ENCODE measurements at regions not wholly inside any gene's neighbourhood (a gene's known extent, or its start where the extent isn't known, plus 50 kb on each side); places are given as distances from the start of the nearest gene placed in this dataset.
"Not testable (repeated sequence)": the region's sequence is repeated elsewhere in the genome, so short reads cannot be mapped to it uniquely, and the experiment has no call there.

GRCh38 chr3:76532158-76532822, 507.6 kb upstream of the ROBO2 start:
- POLR2A ChIA-PET, result no interaction called here
- no peaks in the 10 kb centered on the region for H3K4me1 Mint-ChIP-seq
- H3K9me3 Mint-ChIP-seq, result peaks cover 5% of the 10 kb centered on the region
- no peaks in the 10 kb centered on the region for H3K36me3 Mint-ChIP-seq (ENCODE audit: low read depth)
- H3K27me3 Mint-ChIP-seq, result no peaks in the 10 kb centered on the region
- CTCF ChIA-PET, result no interaction called here
- no peak overlapping the region for H3K4me3 Mint-ChIP-seq
- no peak overlapping the region for H3K27ac Mint-ChIP-seq
- no peak for DNase-seq

GRCh38 chr3:76533710-76534109, 506.2 kb upstream of the ROBO2 start:
- CTCF ChIA-PET, H3K9me3 Mint-ChIP-seq, H3K4me1 Mint-ChIP-seq: not testable (repeated sequence)

GRCh38 chr3:76537857-76538256, 502.0 kb upstream of the ROBO2 start:
- DNase-seq; H3K4me1 Mint-ChIP-seq; H3K27ac Mint-ChIP-seq; H3K27me3 Mint-ChIP-seq; H3K4me3 Mint-ChIP-seq; H3K36me3 Mint-ChIP-seq (ENCODE audit: low read depth); POLR2A ChIA-PET; H3K9me3 Mint-ChIP-seq; CTCF ChIA-PET: not testable (repeated sequence)

More at GRCh38 chr3:76533710-76534109, 506.2 kb upstream of the ROBO2 start:
- H3K27ac Mint-ChIP-seq; H3K36me3 Mint-ChIP-seq (ENCODE audit: low read depth); POLR2A ChIA-PET; DNase-seq; H3K27me3 Mint-ChIP-seq; H3K4me3 Mint-ChIP-seq: not testable (repeated sequence)

GRCh38 chr3:76547674-76548073, 492.2 kb upstream of the ROBO2 start:
- H3K36me3 Mint-ChIP-seq (ENCODE audit: low read depth), result no peaks in the 10 kb centered on the region
- H3K27ac Mint-ChIP-seq, result no peak overlapping the region
- ChIA-PET CTCF (no interaction called here), POLR2A (no interaction called here)
- DNase-seq, result no peak
- no peaks in the 10 kb centered on the region for H3K4me1 Mint-ChIP-seq
- H3K27me3 Mint-ChIP-seq, result no peaks in the 10 kb centered on the region
- no peaks in the 10 kb centered on the region for H3K9me3 Mint-ChIP-seq
- H3K4me3 Mint-ChIP-seq, result no peak overlapping the region

GRCh38 chr3:76550522-76551201, 489.2 kb upstream of the ROBO2 start:
- ChIA-PET POLR2A (no interaction called here), CTCF (interaction anchor here (0.6 kb wide), 1 partner anchor 622 kb away, joined by 4 read pairs; no protein-coding TSS in a partner anchor)
- DNase-seq, result no peak
- no peaks in the 10 kb centered on the region for H3K9me3 Mint-ChIP-seq
- H3K4me1 Mint-ChIP-seq, result no peaks in the 10 kb centered on the region
- no peaks in the 10 kb centered on the region for H3K27me3 Mint-ChIP-seq
- H3K4me3 Mint-ChIP-seq, result no peak overlapping the region
- H3K27ac Mint-ChIP-seq, result no peak overlapping the region
- no peaks in the 10 kb centered on the region for H3K36me3 Mint-ChIP-seq (ENCODE audit: low read depth)

- no peaks in the 10 kb centered on the region for H3K36me3 Mint-ChIP-seq (ENCODE audit: low read depth)
- CTCF ChIA-PET, result no interaction called here
- no peaks in the 10 kb centered on the region for H3K9me3 Mint-ChIP-seq
- no peaks in the 10 kb centered on the region for H3K4me1 Mint-ChIP-seq
- H3K4me3 Mint-ChIP-seq, result no peak overlapping the region
- POLR2A ChIA-PET, result no interaction called here
- H3K27me3 Mint-ChIP-seq, result no peaks in the 10 kb centered on the region
- no peak overlapping the region for H3K27ac Mint-ChIP-seq
- DNase-seq, result no peak
These were observed 488.2 kb upstream of the ROBO2 start for GRCh38 chr3:76551739-76552138.

- no peak for DNase-seq
- H3K27me3 Mint-ChIP-seq, result no peaks in the 10 kb centered on the region
- no peak overlapping the region for H3K27ac Mint-ChIP-seq
- CTCF ChIA-PET, result no interaction called here
- no peak overlapping the region for H3K4me3 Mint-ChIP-seq
- POLR2A ChIA-PET, result no interaction called here
- no peaks in the 10 kb centered on the region for H3K9me3 Mint-ChIP-seq
- H3K4me1 Mint-ChIP-seq, result no peaks in the 10 kb centered on the region
- H3K36me3 Mint-ChIP-seq (ENCODE audit: low read depth), result no peaks in the 10 kb centered on the region
These were observed 487.2 kb upstream of the ROBO2 start for GRCh38 chr3:76552653-76553052.

- no peak for DNase-seq
- H3K27me3 Mint-ChIP-seq, result no peaks in the 10 kb centered on the region
- H3K9me3 Mint-ChIP-seq, result no peaks in the 10 kb centered on the region
- no peaks in the 10 kb centered on the region for H3K36me3 Mint-ChIP-seq (ENCODE audit: low read depth)
- ChIA-PET POLR2A (no interaction called here), CTCF (no interaction called here)
- H3K4me1 Mint-ChIP-seq, result no peaks in the 10 kb centered on the region
- no peak overlapping the region for H3K27ac Mint-ChIP-seq
- H3K4me3 Mint-ChIP-seq, result no peak overlapping the region
These were observed 485.2 kb upstream of the ROBO2 start for GRCh38 chr3:76554707-76555106.

GRCh38 chr3:76561494-76562236, 478.2 kb upstream of the ROBO2 start:
- ChIA-PET CTCF (no interaction called here), POLR2A (no interaction called here)
- Mint-ChIP-seq H3K4me3 (no peak overlapping the region), H3K4me1 (no peaks in the 10 kb centered on the region), H3K9me3 (no peaks in the 10 kb centered on the region), H3K27me3 (no peaks in the 10 kb centered on the region), H3K36me3 (ENCODE audit: low read depth) (no peaks in the 10 kb centered on the region), H3K27ac (no peak overlapping the region)
- DNase-seq, result no peak

GRCh38 chr3:76565496-76566210, 474.2 kb upstream of the ROBO2 start:
- Mint-ChIP-seq H3K4me3 (no peak overlapping the region), H3K9me3 (no peaks in the 10 kb centered on the region), H3K27me3 (no peaks in the 10 kb centered on the region), H3K4me1 (no peaks in the 10 kb centered on the region), H3K36me3 (ENCODE audit: low read depth) (no peaks in the 10 kb centered on the region), H3K27ac (no peak overlapping the region)
- DNase-seq, result no peak
- ChIA-PET POLR2A (no interaction called here), CTCF (no interaction called here)

GRCh38 chr3:76566211-76566534, 473.7 kb upstream of the ROBO2 start:
- Mint-ChIP-seq H3K9me3 (no peaks in the 10 kb centered on the region), H3K27ac (no peak overlapping the region), H3K36me3 (ENCODE audit: low read depth) (no peaks in the 10 kb centered on the region), H3K27me3 (no peaks in the 10 kb centered on the region), H3K4me3 (no peak overlapping the region), H3K4me1 (no peaks in the 10 kb centered on the region)
- ChIA-PET POLR2A (no interaction called here), CTCF (no interaction called here)
- DNase-seq, result no peak

- CTCF ChIA-PET, result no interaction called here
- Mint-ChIP-seq H3K4me3 (no peak overlapping the region), H3K27ac (no peak overlapping the region), H3K27me3 (no peaks in the 10 kb centered on the region), H3K36me3 (ENCODE audit: low read depth) (no peaks in the 10 kb centered on the region), H3K4me1 (no peaks in the 10 kb centered on the region), H3K9me3 (no peaks in the 10 kb centered on the region)
- POLR2A ChIA-PET, result no interaction called here
- DNase-seq, result no peak
These were observed 473.0 kb upstream of the ROBO2 start for GRCh38 chr3:76566904-76567303.

- H3K36me3 Mint-ChIP-seq (ENCODE audit: low read depth), result no peaks in the 10 kb centered on the region
- no peaks in the 10 kb centered on the region for H3K9me3 Mint-ChIP-seq
- H3K4me1 Mint-ChIP-seq, result no peaks in the 10 kb centered on the region
- CTCF ChIA-PET, result no interaction called here
- DNase-seq, result no peak
- no peak overlapping the region for H3K4me3 Mint-ChIP-seq
- H3K27ac Mint-ChIP-seq, result no peak overlapping the region
- no peaks in the 10 kb centered on the region for H3K27me3 Mint-ChIP-seq
- POLR2A ChIA-PET, result no interaction called here
These were observed 469.4 kb upstream of the ROBO2 start for GRCh38 chr3:76570436-76571057.

All from activated CD4-positive, alpha-beta T cell treated with anti-CD3 and anti-CD28 coated beads, Interleukin-2, amount 10 ng/mL, durations not matched to agents 7 days and 5 days (primary cell).